Ascending aorta (tissue), 2 donors: ENCODE measurements at regions not wholly inside any gene's neighbourhood (a gene's known extent, or its start where the extent isn't known, plus 50 kb on each side); places are given as distances from the start of the nearest gene placed in this dataset.
"Not testable (repeated sequence)": the region's sequence is repeated elsewhere in the genome, so short reads cannot be mapped to it uniquely, and the experiment has no call there.

ENCODE experiments used
- DNase-seq, 2 donors: peaks; one replicate each; pipeline ENCODE4 v3.0.0-alpha.2; 2019; ENCODE audit warnings: low spot score in 2 of 2
- H3K27ac ChIP-seq, 2 donors: fragments of 200-600 bp; sonication (generic); one replicate each; pipeline ENCODE4 v1.5.1; 2016 to 2017; ENCODE audit warnings: mild to moderate bottlenecking in 1 of 2
- H3K27me3 ChIP-seq: fragments of 200-600 bp; sonication (generic); one replicate; pipeline ENCODE4 v1.5.1; 2017
- H3K36me3 ChIP-seq, 2 donors: fragments of 200-600 bp; sonication (generic); one replicate each; pipeline ENCODE4 v1.5.1; 2016
- H3K4me1 ChIP-seq, 2 donors: fragments of 200-600 bp; sonication (generic); one replicate each; pipeline ENCODE4 v1.5.1; 2016 to 2017; ENCODE audit warnings: mild to moderate bottlenecking in 1 of 2
- H3K4me3 ChIP-seq, 2 donors: fragments of 200-600 bp; sonication (generic); one replicate each; pipeline ENCODE4 v1.5.1; 2016 to 2017; ENCODE audit warnings: mild to moderate bottlenecking in 1 of 2
- H3K9me3 ChIP-seq, 2 donors: fragments of 200-600 bp; sonication (generic); one replicate each; pipeline ENCODE4 v1.5.1; 2016
- CTCF ChIP-seq, 3 experiments: fragments of 200-600 bp in 2 of 3; fragments of 450-650 bp in 1 of 3; sonication (generic) in 2 of 3; IDR thresholded peaks; one replicate each; pipeline ENCODE4 v1.5.1; 2016 to 2019; ENCODE audit warnings: antibody characterized with exemption in 3 of 3, mild to moderate bottlenecking in 1 of 3, moderate library complexity in 1 of 3
- intact Hi-C: fragments of 100-400 bp; cut with DNase I; formaldehyde crosslinking; loops from one replicate; pipeline ENCODE4 v1.15.1; 2023

- DNase-seq: no peak
- no peaks in the 10 kb centered on the region for H3K4me1 ChIP-seq
- intact Hi-C loops: no loop called here
Observed at GRCh38 chr16:29156511-29156910, 171.7 kb downstream of the LAT start.

GRCh38 chr16:29155866-29156200 is 171.0 kb downstream of the LAT start:
- DNase-seq, intact Hi-C loops, H3K4me3 ChIP-seq, H3K36me3 ChIP-seq, H3K9me3 ChIP-seq, H3K4me1 ChIP-seq, H3K27me3 ChIP-seq, H3K27ac ChIP-seq: not testable (repeated sequence)

More at GRCh38 chr16:29156511-29156910, 171.7 kb downstream of the LAT start:
- Histone ChIP-seq H3K9me3 (no peaks in the 10 kb centered on the region), H3K27me3 (no peaks in the 10 kb centered on the region), H3K4me3 (no peak overlapping the region), H3K27ac (peak overlapping the region; percentile 6 to 27), H3K36me3 (no peaks in the 10 kb centered on the region)
- TF ChIP-seq CTCF (IDR thresholded peaks at IDR 0.05): no peak

- H3K4me1 ChIP-seq, H3K4me3 ChIP-seq, H3K27me3 ChIP-seq, H3K27ac ChIP-seq, intact Hi-C loops, H3K9me3 ChIP-seq, H3K36me3 ChIP-seq, DNase-seq: not testable (repeated sequence)
Observed at GRCh38 chr16:29155131-29155865, 170.4 kb downstream of the LAT start.

- Histone ChIP-seq H3K36me3 (no peaks in the 10 kb centered on the region), H3K4me1 (no peaks in the 10 kb centered on the region), H3K27me3 (no peaks in the 10 kb centered on the region), H3K9me3 (no peaks in the 10 kb centered on the region), H3K4me3 (no peak overlapping the region), H3K27ac (no peak overlapping the region)
- no peak for DNase-seq
- no peak for TF ChIP-seq CTCF (IDR thresholded peaks at IDR 0.05)
- intact Hi-C loops: no loop called here
Observed at GRCh38 chr16:29154676-29155121, 169.8 kb downstream of the LAT start.

- intact Hi-C loops: no loop called here
- TF ChIP-seq CTCF (IDR thresholded peaks at IDR 0.05): no peak
- no peaks in the 10 kb centered on the region for H3K4me1 ChIP-seq
- H3K27me3 ChIP-seq: no peaks in the 10 kb centered on the region
- H3K27ac ChIP-seq: no peak overlapping the region
- DNase-seq: no peak
- H3K36me3 ChIP-seq: no peaks in the 10 kb centered on the region
- no peaks in the 10 kb centered on the region for H3K9me3 ChIP-seq
- no peak overlapping the region for H3K4me3 ChIP-seq
Observed at GRCh38 chr16:29154088-29154487, 169.2 kb downstream of the LAT start.

- DNase-seq, intact Hi-C loops, H3K4me3 ChIP-seq, H3K27me3 ChIP-seq, H3K9me3 ChIP-seq, H3K4me1 ChIP-seq, H3K27ac ChIP-seq, H3K36me3 ChIP-seq: not testable (repeated sequence)
Observed at GRCh38 chr16:29153307-29153706, 168.5 kb downstream of the LAT start.

- H3K4me3 ChIP-seq, DNase-seq, H3K27ac ChIP-seq, intact Hi-C loops, H3K9me3 ChIP-seq, H3K4me1 ChIP-seq, H3K27me3 ChIP-seq, H3K36me3 ChIP-seq: not testable (repeated sequence)
Observed at GRCh38 chr16:29152544-29153031, 167.7 kb downstream of the LAT start.

GRCh38 chr16:29151317-29151716 is 166.5 kb downstream of the LAT start:
- H3K9me3 ChIP-seq: no peaks in the 10 kb centered on the region
- no peak for TF ChIP-seq CTCF (IDR thresholded peaks at IDR 0.05)
- no peaks in the 10 kb centered on the region for H3K36me3 ChIP-seq
- DNase-seq: no peak
- no peaks in the 10 kb centered on the region for H3K27me3 ChIP-seq
- H3K27ac ChIP-seq: no peak overlapping the region
- no peak overlapping the region for H3K4me3 ChIP-seq
- no peaks in the 10 kb centered on the region for H3K4me1 ChIP-seq
- intact Hi-C loops: no loop called here

GRCh38 chr16:29149912-29150311 is 165.1 kb downstream of the LAT start:
- H3K4me3 ChIP-seq, H3K4me1 ChIP-seq, H3K27ac ChIP-seq, H3K27me3 ChIP-seq, H3K36me3 ChIP-seq, intact Hi-C loops, H3K9me3 ChIP-seq, DNase-seq: not testable (repeated sequence)
